Epithelial cell of esophagus (primary cell): ENCODE measurements at regions not wholly inside any gene's neighbourhood (a gene's known extent, or its start where the extent isn't known, plus 50 kb on each side); places are given as distances from the start of the nearest gene placed in this dataset.

Source experiments
- DNase-seq: peaks from one replicate; pipeline ENCODE4 v3.0.0; 2010; ENCODE audit warnings: low read depth
- H3K4me3 ChIP-seq: 2 replicates; pipeline ENCODE4 v1.5.1; 2011; ENCODE audit warnings: mild to moderate bottlenecking, low read length, control low read depth
- TF ChIP-seq, protein P1 (sequence below): IDR thresholded peaks from 2 replicates; pipeline ENCODE4 v1.5.1; 2011; ENCODE audit warnings: low read depth, mild to moderate bottlenecking, low read length, control low read depth, inconsistent platforms; ENCODE audit not compliant: insufficient read depth; ENCODE audit errors: missing control alignments

DNA sequence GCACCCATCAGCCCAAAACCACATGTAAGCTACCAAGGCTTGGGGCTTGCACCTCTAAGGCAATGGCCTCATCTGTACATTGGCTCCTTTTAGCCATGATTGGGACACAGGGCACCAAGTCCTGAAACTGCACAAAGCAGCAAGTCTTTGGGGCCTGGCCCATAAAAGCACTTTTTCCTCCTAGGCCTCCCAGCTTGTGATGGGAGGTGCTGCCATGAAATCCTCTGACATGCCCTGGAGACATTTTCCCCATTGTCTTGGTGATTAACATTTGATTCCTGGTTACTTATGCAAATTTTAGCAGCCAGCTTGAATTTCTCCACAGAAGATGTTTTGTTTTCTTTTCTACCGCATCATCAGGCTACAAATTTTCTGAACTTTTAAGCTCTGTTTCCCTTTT, 58.5 kb upstream of the PABPC4L start:
- TF ChIP-seq, protein P1, sequence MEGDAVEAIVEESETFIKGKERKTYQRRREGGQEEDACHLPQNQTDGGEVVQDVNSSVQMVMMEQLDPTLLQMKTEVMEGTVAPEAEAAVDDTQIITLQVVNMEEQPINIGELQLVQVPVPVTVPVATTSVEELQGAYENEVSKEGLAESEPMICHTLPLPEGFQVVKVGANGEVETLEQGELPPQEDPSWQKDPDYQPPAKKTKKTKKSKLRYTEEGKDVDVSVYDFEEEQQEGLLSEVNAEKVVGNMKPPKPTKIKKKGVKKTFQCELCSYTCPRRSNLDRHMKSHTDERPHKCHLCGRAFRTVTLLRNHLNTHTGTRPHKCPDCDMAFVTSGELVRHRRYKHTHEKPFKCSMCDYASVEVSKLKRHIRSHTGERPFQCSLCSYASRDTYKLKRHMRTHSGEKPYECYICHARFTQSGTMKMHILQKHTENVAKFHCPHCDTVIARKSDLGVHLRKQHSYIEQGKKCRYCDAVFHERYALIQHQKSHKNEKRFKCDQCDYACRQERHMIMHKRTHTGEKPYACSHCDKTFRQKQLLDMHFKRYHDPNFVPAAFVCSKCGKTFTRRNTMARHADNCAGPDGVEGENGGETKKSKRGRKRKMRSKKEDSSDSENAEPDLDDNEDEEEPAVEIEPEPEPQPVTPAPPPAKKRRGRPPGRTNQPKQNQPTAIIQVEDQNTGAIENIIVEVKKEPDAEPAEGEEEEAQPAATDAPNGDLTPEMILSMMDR = no peak
- H3K4me3 ChIP-seq = no peak overlapping the region
- no peak for DNase-seq
